HepG2 (cell line): ENCODE measurements at regions not wholly inside any gene's neighbourhood (a gene's known extent, or its start where the extent isn't known, plus 50 kb on each side); places are given as distances from the start of the nearest gene placed in this dataset.

Experiments used
- AGO2 ChIP-seq: fragments of 200-400 bp; formaldehyde crosslinking; optimal IDR thresholded peaks from 2 replicates; pipeline ENCODE3; 2017; ENCODE audit warnings: mild to moderate bottlenecking, low read depth, low read length, moderate library complexity
- CBFB ChIP-seq: sonication (generic); formaldehyde crosslinking; IDR thresholded peaks from 2 replicates; pipeline ENCODE4 v1.4.0; 2020; ENCODE audit warnings: missing genetic modification reagents
- FIP1L1 ChIP-seq: fragments of 200-400 bp; formaldehyde crosslinking; IDR thresholded peaks from 2 replicates; pipeline ENCODE4 v1.6.1; 2018; ENCODE audit warnings: low read depth, mild to moderate bottlenecking, low read length, moderate library complexity, borderline replicate concordance; ENCODE audit not compliant: insufficient read depth
- REL ChIP-seq: sonication (generic); formaldehyde crosslinking; conservative IDR thresholded peaks from 2 replicates; pipeline ENCODE4 v1.8.0; 2022; ENCODE audit warnings: mild to moderate bottlenecking, missing genetic modification reagents, moderate library complexity
- ZNF605 ChIP-seq: sonication (generic); formaldehyde crosslinking; IDR thresholded peaks from 2 replicates; pipeline ENCODE4 v1.8.0; 2022; ENCODE audit warnings: mild to moderate bottlenecking, missing genetic modification reagents
- ZNF646 ChIP-seq: sonication (generic); formaldehyde crosslinking; IDR thresholded peaks from 2 replicates; pipeline ENCODE4 v1.9.0; 2021; ENCODE audit warnings: mild to moderate bottlenecking, missing genetic modification reagents
- TF ChIP-seq, protein P1 (sequence below): sonication (generic); formaldehyde crosslinking; IDR thresholded peaks from 2 replicates; pipeline ENCODE4 v1.4.0; 2020; ENCODE audit warnings: missing genetic modification reagents
- TF ChIP-seq, protein P2 (sequence below): sonication (generic); formaldehyde crosslinking; IDR thresholded peaks from 2 replicates; pipeline ENCODE4 v1.5.1; 2020; ENCODE audit warnings: mild to moderate bottlenecking, missing genetic modification reagents, borderline replicate concordance
- TF ChIP-seq, protein P3 (sequence below): sonication (generic); formaldehyde crosslinking; IDR thresholded peaks from 2 replicates; pipeline ENCODE4 v1.9.0; 2021; ENCODE audit warnings: missing genetic modification reagents, borderline replicate concordance

GRCh38 chr6:1230689-1231605 lies 81.0 kb upstream of the FOXQ1 start (continued):
- TF ChIP-seq ZNF646 (CRISPR knock-in tag): 0 out of 2 replicates have a peak, but pooled peaks have one; percentile 34
- TF ChIP-seq, protein P1, sequence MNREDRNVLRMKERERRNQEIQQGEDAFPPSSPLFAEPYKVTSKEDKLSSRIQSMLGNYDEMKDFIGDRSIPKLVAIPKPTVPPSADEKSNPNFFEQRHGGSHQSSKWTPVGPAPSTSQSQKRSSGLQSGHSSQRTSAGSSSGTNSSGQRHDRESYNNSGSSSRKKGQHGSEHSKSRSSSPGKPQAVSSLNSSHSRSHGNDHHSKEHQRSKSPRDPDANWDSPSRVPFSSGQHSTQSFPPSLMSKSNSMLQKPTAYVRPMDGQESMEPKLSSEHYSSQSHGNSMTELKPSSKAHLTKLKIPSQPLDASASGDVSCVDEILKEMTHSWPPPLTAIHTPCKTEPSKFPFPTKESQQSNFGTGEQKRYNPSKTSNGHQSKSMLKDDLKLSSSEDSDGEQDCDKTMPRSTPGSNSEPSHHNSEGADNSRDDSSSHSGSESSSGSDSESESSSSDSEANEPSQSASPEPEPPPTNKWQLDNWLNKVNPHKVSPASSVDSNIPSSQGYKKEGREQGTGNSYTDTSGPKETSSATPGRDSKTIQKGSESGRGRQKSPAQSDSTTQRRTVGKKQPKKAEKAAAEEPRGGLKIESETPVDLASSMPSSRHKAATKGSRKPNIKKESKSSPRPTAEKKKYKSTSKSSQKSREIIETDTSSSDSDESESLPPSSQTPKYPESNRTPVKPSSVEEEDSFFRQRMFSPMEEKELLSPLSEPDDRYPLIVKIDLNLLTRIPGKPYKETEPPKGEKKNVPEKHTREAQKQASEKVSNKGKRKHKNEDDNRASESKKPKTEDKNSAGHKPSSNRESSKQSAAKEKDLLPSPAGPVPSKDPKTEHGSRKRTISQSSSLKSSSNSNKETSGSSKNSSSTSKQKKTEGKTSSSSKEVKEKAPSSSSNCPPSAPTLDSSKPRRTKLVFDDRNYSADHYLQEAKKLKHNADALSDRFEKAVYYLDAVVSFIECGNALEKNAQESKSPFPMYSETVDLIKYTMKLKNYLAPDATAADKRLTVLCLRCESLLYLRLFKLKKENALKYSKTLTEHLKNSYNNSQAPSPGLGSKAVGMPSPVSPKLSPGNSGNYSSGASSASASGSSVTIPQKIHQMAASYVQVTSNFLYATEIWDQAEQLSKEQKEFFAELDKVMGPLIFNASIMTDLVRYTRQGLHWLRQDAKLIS: peak; percentile 66; the same call in 1 of the 2 replicates
- TF ChIP-seq, protein P2, sequence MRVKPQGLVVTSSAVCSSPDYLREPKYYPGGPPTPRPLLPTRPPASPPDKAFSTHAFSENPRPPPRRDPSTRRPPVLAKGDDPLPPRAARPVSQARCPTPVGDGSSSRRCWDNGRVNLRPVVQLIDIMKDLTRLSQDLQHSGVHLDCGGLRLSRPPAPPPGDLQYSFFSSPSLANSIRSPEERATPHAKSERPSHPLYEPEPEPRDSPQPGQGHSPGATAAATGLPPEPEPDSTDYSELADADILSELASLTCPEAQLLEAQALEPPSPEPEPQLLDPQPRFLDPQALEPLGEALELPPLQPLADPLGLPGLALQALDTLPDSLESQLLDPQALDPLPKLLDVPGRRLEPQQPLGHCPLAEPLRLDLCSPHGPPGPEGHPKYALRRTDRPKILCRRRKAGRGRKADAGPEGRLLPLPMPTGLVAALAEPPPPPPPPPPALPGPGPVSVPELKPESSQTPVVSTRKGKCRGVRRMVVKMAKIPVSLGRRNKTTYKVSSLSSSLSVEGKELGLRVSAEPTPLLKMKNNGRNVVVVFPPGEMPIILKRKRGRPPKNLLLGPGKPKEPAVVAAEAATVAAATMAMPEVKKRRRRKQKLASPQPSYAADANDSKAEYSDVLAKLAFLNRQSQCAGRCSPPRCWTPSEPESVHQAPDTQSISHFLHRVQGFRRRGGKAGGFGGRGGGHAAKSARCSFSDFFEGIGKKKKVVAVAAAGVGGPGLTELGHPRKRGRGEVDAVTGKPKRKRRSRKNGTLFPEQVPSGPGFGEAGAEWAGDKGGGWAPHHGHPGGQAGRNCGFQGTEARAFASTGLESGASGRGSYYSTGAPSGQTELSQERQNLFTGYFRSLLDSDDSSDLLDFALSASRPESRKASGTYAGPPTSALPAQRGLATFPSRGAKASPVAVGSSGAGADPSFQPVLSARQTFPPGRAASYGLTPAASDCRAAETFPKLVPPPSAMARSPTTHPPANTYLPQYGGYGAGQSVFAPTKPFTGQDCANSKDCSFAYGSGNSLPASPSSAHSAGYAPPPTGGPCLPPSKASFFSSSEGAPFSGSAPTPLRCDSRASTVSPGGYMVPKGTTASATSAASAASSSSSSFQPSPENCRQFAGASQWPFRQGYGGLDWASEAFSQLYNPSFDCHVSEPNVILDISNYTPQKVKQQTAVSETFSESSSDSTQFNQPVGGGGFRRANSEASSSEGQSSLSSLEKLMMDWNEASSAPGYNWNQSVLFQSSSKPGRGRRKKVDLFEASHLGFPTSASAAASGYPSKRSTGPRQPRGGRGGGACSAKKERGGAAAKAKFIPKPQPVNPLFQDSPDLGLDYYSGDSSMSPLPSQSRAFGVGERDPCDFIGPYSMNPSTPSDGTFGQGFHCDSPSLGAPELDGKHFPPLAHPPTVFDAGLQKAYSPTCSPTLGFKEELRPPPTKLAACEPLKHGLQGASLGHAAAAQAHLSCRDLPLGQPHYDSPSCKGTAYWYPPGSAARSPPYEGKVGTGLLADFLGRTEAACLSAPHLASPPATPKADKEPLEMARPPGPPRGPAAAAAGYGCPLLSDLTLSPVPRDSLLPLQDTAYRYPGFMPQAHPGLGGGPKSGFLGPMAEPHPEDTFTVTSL (CRISPR knock-in tag): peak; percentile 63; the same call in 1 of the 2 replicates
- TF ChIP-seq, protein P3, sequence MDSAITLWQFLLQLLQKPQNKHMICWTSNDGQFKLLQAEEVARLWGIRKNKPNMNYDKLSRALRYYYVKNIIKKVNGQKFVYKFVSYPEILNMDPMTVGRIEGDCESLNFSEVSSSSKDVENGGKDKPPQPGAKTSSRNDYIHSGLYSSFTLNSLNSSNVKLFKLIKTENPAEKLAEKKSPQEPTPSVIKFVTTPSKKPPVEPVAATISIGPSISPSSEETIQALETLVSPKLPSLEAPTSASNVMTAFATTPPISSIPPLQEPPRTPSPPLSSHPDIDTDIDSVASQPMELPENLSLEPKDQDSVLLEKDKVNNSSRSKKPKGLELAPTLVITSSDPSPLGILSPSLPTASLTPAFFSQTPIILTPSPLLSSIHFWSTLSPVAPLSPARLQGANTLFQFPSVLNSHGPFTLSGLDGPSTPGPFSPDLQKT: no peak
- no peak for TF ChIP-seq FIP1L1
- TF ChIP-seq ZNF605 (CRISPR knock-in tag): 0 out of 2 replicates have a peak, but pooled peaks have one; percentile 14
- peak; percentile 66; the same call in 1 of the 2 replicates for TF ChIP-seq CBFB (CRISPR knock-in tag)
- no peak for TF ChIP-seq AGO2
- TF ChIP-seq REL (CRISPR knock-in tag): no peak
